Ishikawa (cell line): ENCODE measurements at regions not wholly inside any gene's neighbourhood (a gene's known extent, or its start where the extent isn't known, plus 50 kb on each side); places are given as distances from the start of the nearest gene placed in this dataset.

ENCODE experiments used
- EGR1 ChIP-seq: IDR thresholded peaks from 2 replicates; pipeline ENCODE4 v1.6.1; 2012
- EP300 ChIP-seq: IDR thresholded peaks from 2 replicates; pipeline ENCODE4 v1.6.1; 2012; ENCODE audit warnings: borderline replicate concordance
- FOXM1 ChIP-seq: IDR thresholded peaks from 2 replicates; pipeline ENCODE4 v1.6.1; 2012; ENCODE audit warnings: low read depth, borderline replicate concordance
- MAX ChIP-seq: IDR thresholded peaks from 2 replicates; pipeline ENCODE4 v1.6.1; 2012
- REST ChIP-seq: IDR thresholded peaks from 2 replicates; pipeline ENCODE4 v1.6.1; 2012; ENCODE audit warnings: low read depth, mild to moderate bottlenecking
- TAF1 ChIP-seq: IDR thresholded peaks from 2 replicates; pipeline ENCODE4 v1.6.1; 2012; ENCODE audit warnings: low read depth, mild to moderate bottlenecking
- YY1 ChIP-seq: IDR thresholded peaks from 2 replicates; pipeline ENCODE4 v1.6.1; 2012; ENCODE audit warnings: low read depth
- ZBTB7A ChIP-seq: IDR thresholded peaks from 2 replicates; pipeline ENCODE4 v1.6.1; 2012; ENCODE audit warnings: low read depth

GRCh38 chr1:191963781-191964455 is 194.3 kb upstream of the RGS18 start:
- TF ChIP-seq EP300 (no peak), EGR1 (no peak), TAF1 (no peak), YY1 (no peak), ZBTB7A (no peak), FOXM1 (no peak), MAX (no peak), REST (no peak)
